OCI-LY1 (cell line): ENCODE measurements at regions not wholly inside any gene's neighbourhood (a gene's known extent, or its start where the extent isn't known, plus 50 kb on each side); places are given as distances from the start of the nearest gene placed in this dataset.

ENCODE experiments used
- EZH2 ChIP-seq: fragments of 200-600 bp; sonication (generic), shearing (Covaris generic); IDR thresholded peaks from 2 replicates; pipeline ENCODE4 v1.8.0; 2017; ENCODE audit warnings: borderline replicate concordance, mixed run types, mild to moderate bottlenecking, antibody characterized with exemption, low read length, moderate library complexity, mixed read lengths
- TF ChIP-seq, protein P1 (sequence below): fragments of 200-600 bp; sonication (generic), shearing (Covaris generic); IDR thresholded peaks from 2 replicates; pipeline ENCODE4 v1.5.1; 2017; ENCODE audit warnings: mild to moderate bottlenecking, antibody characterized with exemption, low read length, moderate library complexity, mixed read lengths

DNA sequence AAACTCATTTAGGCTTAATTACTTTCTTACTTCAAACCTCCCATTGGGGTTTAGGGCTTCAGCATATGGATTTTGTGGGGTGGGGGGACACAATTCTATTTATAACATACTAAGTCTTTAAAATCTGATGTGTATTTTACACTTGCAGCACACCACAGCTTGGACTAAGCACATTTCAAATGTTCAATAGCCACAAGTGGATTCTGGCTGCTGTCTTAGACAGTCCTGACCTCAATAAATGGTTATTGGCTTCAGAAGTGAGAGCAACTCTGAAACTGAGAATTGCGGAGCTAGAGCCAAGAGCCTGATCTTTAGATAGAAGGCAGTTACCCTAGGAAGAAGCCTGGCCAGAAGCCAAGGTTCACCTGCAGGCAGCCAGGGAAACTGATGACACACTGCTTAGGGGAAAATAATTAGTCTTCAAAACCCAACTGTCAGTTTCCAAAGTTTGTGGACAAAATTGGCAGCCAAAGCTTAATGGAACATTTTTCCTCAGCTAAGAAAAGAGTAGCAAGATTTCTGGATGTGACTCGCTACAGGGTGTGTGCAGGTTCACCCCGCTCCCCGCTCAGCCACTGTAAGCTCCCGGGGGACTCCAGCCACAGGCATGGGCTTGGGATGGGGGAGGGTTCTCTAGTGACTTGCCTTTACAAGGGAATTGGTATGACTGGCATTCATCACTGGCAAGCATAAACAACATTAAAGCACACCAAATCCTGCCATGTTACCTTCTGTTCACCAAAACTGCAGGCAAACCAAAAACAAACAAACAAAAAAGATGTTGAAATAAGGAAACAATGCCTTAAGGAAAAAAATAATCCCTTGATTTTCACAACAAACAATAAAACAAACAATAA, 219.8 kb downstream of the TFAP2A start:
- TF ChIP-seq, protein P1, sequence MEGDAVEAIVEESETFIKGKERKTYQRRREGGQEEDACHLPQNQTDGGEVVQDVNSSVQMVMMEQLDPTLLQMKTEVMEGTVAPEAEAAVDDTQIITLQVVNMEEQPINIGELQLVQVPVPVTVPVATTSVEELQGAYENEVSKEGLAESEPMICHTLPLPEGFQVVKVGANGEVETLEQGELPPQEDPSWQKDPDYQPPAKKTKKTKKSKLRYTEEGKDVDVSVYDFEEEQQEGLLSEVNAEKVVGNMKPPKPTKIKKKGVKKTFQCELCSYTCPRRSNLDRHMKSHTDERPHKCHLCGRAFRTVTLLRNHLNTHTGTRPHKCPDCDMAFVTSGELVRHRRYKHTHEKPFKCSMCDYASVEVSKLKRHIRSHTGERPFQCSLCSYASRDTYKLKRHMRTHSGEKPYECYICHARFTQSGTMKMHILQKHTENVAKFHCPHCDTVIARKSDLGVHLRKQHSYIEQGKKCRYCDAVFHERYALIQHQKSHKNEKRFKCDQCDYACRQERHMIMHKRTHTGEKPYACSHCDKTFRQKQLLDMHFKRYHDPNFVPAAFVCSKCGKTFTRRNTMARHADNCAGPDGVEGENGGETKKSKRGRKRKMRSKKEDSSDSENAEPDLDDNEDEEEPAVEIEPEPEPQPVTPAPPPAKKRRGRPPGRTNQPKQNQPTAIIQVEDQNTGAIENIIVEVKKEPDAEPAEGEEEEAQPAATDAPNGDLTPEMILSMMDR = no peak
- no peak for TF ChIP-seq EZH2
